Astrocyte (in vitro differentiated cells and primary cell): ENCODE measurements at regions not wholly inside any gene's neighbourhood (a gene's known extent, or its start where the extent isn't known, plus 50 kb on each side); places are given as distances from the start of the nearest gene placed in this dataset.

Experiments used
- DNase-seq: peaks from one replicate; pipeline ENCODE4 v3.0.0-alpha.2; 2010; ENCODE audit warnings: low read depth
- FAIRE-seq: peaks from 2 replicates; lab custom pipeline; 2011; peaks lifted over from hg19 to GRCh38; lab: Jason Lieb, UNC
- H2AFZ ChIP-seq: 2 replicates; pipeline ENCODE4 v1.6.0; 2012; ENCODE audit warnings: low read depth, low read length, inconsistent platforms
- H3K27ac ChIP-seq: 2 replicates; pipeline ENCODE4 v1.5.1; 2011; ENCODE audit warnings: low read depth, low read length, inconsistent platforms
- H3K27me3 ChIP-seq: 2 replicates; pipeline ENCODE4 v1.6.0; 2011; ENCODE audit warnings: low read length, inconsistent platforms; ENCODE audit not compliant: insufficient read depth
- H3K36me3 ChIP-seq: 2 replicates; pipeline ENCODE4 v1.5.1; 2011; ENCODE audit warnings: low read length, inconsistent platforms; ENCODE audit not compliant: insufficient read depth
- H3K4me1 ChIP-seq: 2 replicates; pipeline ENCODE4 v1.5.1; 2011; ENCODE audit warnings: low read length, inconsistent platforms; ENCODE audit not compliant: insufficient read depth
- H3K4me2 ChIP-seq: 2 replicates; pipeline ENCODE4 v1.6.0; 2012; ENCODE audit warnings: low read length, inconsistent platforms
- H3K4me3 ChIP-seq: 2 replicates; pipeline ENCODE4 v1.5.1; 2011; ENCODE audit warnings: low read depth, mild to moderate bottlenecking, low read length, inconsistent platforms; ENCODE audit not compliant: insufficient read depth
- H3K79me2 ChIP-seq: 2 replicates; pipeline ENCODE4 v1.6.0; 2012; ENCODE audit warnings: mild to moderate bottlenecking, low read length, inconsistent platforms; ENCODE audit not compliant: insufficient read depth
- H3K9ac ChIP-seq: 2 replicates; pipeline ENCODE4 v1.6.0; 2012; ENCODE audit warnings: mild to moderate bottlenecking, low read length, inconsistent platforms
- H3K9me3 ChIP-seq: 2 replicates; pipeline ENCODE4 v1.5.1; 2012; ENCODE audit warnings: low read depth, mild to moderate bottlenecking, low read length, inconsistent platforms; ENCODE audit not compliant: insufficient read depth
- H4K20me1 ChIP-seq: 2 replicates; pipeline ENCODE4 v1.6.0; 2012; ENCODE audit warnings: low read length, inconsistent platforms; ENCODE audit not compliant: insufficient read depth
- H3K27ac Mint-ChIP-seq: one replicate; pipeline ENCODE4 v1.8.0; 2021; ENCODE audit warnings: mild to moderate bottlenecking, mixed read lengths; ENCODE audit not compliant: unreplicated experiment
- H3K27me3 Mint-ChIP-seq: one replicate; pipeline ENCODE4 v1.8.0; 2021; ENCODE audit warnings: low read depth, mixed read lengths; ENCODE audit not compliant: unreplicated experiment
- H3K36me3 Mint-ChIP-seq: one replicate; pipeline ENCODE4 v1.8.0; 2021; ENCODE audit warnings: low read depth, mixed read lengths; ENCODE audit not compliant: unreplicated experiment
- H3K4me1 Mint-ChIP-seq: one replicate; pipeline ENCODE4 v1.8.0; 2021; ENCODE audit warnings: low read depth, mixed read lengths; ENCODE audit not compliant: unreplicated experiment
- H3K4me3 Mint-ChIP-seq: one replicate; pipeline ENCODE4 v1.8.0; 2021; ENCODE audit warnings: mild to moderate bottlenecking, moderate library complexity, mixed read lengths; ENCODE audit not compliant: unreplicated experiment
- H3K9me3 Mint-ChIP-seq: one replicate; pipeline ENCODE4 v1.8.0; 2021; ENCODE audit warnings: mild to moderate bottlenecking, mixed read lengths; ENCODE audit not compliant: unreplicated experiment
- EZH2 ChIP-seq: IDR thresholded peaks from 2 replicates; pipeline ENCODE4 v1.6.1; 2012; ENCODE audit warnings: mild to moderate bottlenecking, low read length, inconsistent platforms; ENCODE audit not compliant: insufficient read depth
- TF ChIP-seq, protein P1 (sequence below): IDR thresholded peaks from 2 replicates; pipeline ENCODE4 v1.5.1; 2011; ENCODE audit warnings: low read depth, mild to moderate bottlenecking, inconsistent platforms, low read length, moderate library complexity; ENCODE audit not compliant: insufficient read depth

DNA sequence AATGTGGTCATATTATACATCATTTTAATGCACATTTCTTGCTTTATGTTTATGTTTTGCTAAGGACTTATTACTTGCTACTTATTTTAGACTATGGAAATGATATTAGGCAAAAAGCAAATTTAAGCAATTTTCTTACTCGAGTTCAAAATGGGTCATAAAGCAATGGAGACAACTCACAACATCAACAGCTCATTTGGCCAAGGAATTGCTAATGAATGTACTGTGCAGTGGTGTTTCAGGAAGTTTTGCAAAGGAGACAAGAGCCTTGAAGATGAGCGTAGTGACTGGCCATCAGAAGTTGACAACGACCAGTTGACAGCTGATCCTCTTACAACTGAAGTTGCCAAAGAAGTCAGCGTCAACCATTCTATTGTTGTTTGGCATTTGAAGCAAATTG, 831.8 kb upstream of the SEL1L start:
- Mint-ChIP-seq H3K9me3 (peaks cover 3% of the 10 kb centered on the region), H3K27me3 (no peaks in the 10 kb centered on the region), H3K36me3 (no peaks in the 10 kb centered on the region), H3K27ac (no peak overlapping the region), H3K4me1 (no peaks in the 10 kb centered on the region), H3K4me3 (no peak overlapping the region)
- H3K36me3 ChIP-seq = no peaks in the 10 kb centered on the region
- no peak overlapping the region for H3K9ac ChIP-seq
- no peak for DNase-seq
- H3K4me2 ChIP-seq = no peak overlapping the region
- TF ChIP-seq, protein P1, sequence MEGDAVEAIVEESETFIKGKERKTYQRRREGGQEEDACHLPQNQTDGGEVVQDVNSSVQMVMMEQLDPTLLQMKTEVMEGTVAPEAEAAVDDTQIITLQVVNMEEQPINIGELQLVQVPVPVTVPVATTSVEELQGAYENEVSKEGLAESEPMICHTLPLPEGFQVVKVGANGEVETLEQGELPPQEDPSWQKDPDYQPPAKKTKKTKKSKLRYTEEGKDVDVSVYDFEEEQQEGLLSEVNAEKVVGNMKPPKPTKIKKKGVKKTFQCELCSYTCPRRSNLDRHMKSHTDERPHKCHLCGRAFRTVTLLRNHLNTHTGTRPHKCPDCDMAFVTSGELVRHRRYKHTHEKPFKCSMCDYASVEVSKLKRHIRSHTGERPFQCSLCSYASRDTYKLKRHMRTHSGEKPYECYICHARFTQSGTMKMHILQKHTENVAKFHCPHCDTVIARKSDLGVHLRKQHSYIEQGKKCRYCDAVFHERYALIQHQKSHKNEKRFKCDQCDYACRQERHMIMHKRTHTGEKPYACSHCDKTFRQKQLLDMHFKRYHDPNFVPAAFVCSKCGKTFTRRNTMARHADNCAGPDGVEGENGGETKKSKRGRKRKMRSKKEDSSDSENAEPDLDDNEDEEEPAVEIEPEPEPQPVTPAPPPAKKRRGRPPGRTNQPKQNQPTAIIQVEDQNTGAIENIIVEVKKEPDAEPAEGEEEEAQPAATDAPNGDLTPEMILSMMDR = no peak
- TF ChIP-seq EZH2 = no peak
- no peaks in the 10 kb centered on the region for H3K79me2 ChIP-seq
- H3K9me3 ChIP-seq = peaks cover 5% of the 10 kb centered on the region
- FAIRE-seq = no peak
- H3K27ac ChIP-seq = no peak overlapping the region
- no peaks in the 10 kb centered on the region for H3K4me1 ChIP-seq
- no peaks in the 10 kb centered on the region for H3K27me3 ChIP-seq
- H3K4me3 ChIP-seq = no peak overlapping the region
- no peak overlapping the region for H2AFZ ChIP-seq
- no peaks in the 10 kb centered on the region for H4K20me1 ChIP-seq

DNA sequence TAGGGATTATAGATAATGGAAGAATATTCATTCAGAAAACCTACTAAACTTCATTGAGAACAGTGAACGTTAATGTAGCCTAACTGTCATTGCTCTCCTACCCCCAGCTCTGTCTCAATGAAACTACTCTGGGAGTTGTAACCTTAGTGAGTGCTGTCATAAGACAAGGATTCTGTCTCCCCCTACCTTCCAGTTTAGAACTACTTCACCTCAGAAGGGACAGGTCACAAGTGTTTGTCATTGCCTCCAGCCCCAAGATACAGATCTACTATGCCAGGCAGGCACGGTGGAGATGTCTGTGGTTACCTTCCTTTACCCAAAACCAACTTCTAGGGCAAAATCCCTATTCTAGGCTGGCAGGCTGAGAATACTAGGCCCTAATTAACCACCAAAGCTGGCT, 833.1 kb upstream of the SEL1L start:
- Mint-ChIP-seq H3K4me3 (no peak overlapping the region), H3K4me1 (no peaks in the 10 kb centered on the region), H3K27me3 (no peaks in the 10 kb centered on the region), H3K36me3 (no peaks in the 10 kb centered on the region), H3K9me3 (peaks cover 3% of the 10 kb centered on the region), H3K27ac (no peak overlapping the region)
- FAIRE-seq = no peak
- Histone ChIP-seq H3K36me3 (no peaks in the 10 kb centered on the region), H3K9ac (no peak overlapping the region), H2AFZ (no peak overlapping the region), H3K27ac (no peak overlapping the region), H3K27me3 (no peaks in the 10 kb centered on the region), H3K9me3 (peaks cover 5% of the 10 kb centered on the region), H4K20me1 (no peaks in the 10 kb centered on the region), H3K79me2 (no peaks in the 10 kb centered on the region), H3K4me3 (no peak overlapping the region), H3K4me1 (no peaks in the 10 kb centered on the region), H3K4me2 (no peak overlapping the region)
- DNase-seq = no peak
- no peak for TF ChIP-seq EZH2
- TF ChIP-seq, protein P1 = no peak

DNA sequence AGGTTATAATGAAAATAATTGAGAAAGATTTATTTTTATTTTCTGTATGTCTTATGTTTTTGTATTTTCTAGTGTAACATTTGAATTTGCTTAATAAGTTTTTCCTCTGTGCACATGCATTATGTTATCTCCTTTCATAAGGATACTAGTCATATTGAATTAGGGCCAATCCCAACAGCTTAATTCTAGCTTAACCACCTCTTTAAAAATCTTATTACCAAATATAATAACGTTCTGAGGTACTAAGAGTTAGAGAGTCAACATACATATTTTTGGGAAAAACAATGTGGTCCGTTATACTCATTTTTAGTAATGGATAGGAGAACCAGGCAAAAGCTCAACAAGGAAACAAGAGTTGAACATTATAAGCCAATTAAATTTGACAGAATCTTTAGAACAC, 845.6 kb upstream of the SEL1L start:
- H3K9ac ChIP-seq = no peak overlapping the region
- Mint-ChIP-seq H3K27me3 (no peaks in the 10 kb centered on the region), H3K27ac (no peak overlapping the region), H3K4me3 (no peak overlapping the region), H3K36me3 (no peaks in the 10 kb centered on the region), H3K4me1 (no peaks in the 10 kb centered on the region), H3K9me3 (no peaks in the 10 kb centered on the region)
- no peaks in the 10 kb centered on the region for H4K20me1 ChIP-seq
- TF ChIP-seq, protein P1 = no peak
- TF ChIP-seq EZH2 = no peak
- no peak overlapping the region for H2AFZ ChIP-seq
- no peaks in the 10 kb centered on the region for H3K27me3 ChIP-seq
- H3K4me2 ChIP-seq = no peak overlapping the region
- no peak for DNase-seq
- FAIRE-seq = no peak
- H3K79me2 ChIP-seq = no peaks in the 10 kb centered on the region
- H3K9me3 ChIP-seq = no peaks in the 10 kb centered on the region
- no peaks in the 10 kb centered on the region for H3K4me1 ChIP-seq
- H3K4me3 ChIP-seq = no peak overlapping the region
- H3K36me3 ChIP-seq = no peaks in the 10 kb centered on the region
- H3K27ac ChIP-seq = no peak overlapping the region
